Activated naive CD8-positive, alpha-beta T cell treated with anti-CD3 and anti-CD28 coated beads, Interleukin-2, amount 10 ng/mL, durations not matched to agents 7 days and 5 days (primary cell): ENCODE measurements at regions not wholly inside any gene's neighbourhood (a gene's known extent, or its start where the extent isn't known, plus 50 kb on each side); places are given as distances from the start of the nearest gene placed in this dataset.
"Not testable (repeated sequence)": the region's sequence is repeated elsewhere in the genome, so short reads cannot be mapped to it uniquely, and the experiment has no call there.

Experiments
- ATAC-seq: fragments of 150-1000 bp; cut with Tn5 transposase; one replicate; pipeline ENCODE4 v1.10.0; 2021; ENCODE audit warnings: low read depth, moderate library complexity
- POLR2A ChIA-PET: fragments of 350-600 bp; sonication (Branson Sonifier 250); formaldehyde crosslinking; loops from one replicate; lab custom pipeline; 2021; ENCODE audit warnings: antibody characterized with exemption; lab: Charles Lee
- DNase-seq: peaks from one replicate; pipeline ENCODE4 v3.0.0; 2021
- H3K27ac Mint-ChIP-seq: one replicate; pipeline ENCODE4 v1.8.0; 2022; ENCODE audit warnings: mild to moderate bottlenecking, mixed read lengths
- H3K27me3 Mint-ChIP-seq: one replicate; pipeline ENCODE4 v1.8.0; 2022; ENCODE audit warnings: mild to moderate bottlenecking, moderate library complexity, mixed read lengths
- H3K36me3 Mint-ChIP-seq: one replicate; pipeline ENCODE4 v1.8.0; 2021; ENCODE audit warnings: mild to moderate bottlenecking, mixed read lengths
- H3K4me1 Mint-ChIP-seq: one replicate; pipeline ENCODE4 v1.8.0; 2021; ENCODE audit warnings: mixed read lengths
- H3K4me3 Mint-ChIP-seq: one replicate; pipeline ENCODE4 v1.8.0; 2022; ENCODE audit warnings: mild to moderate bottlenecking, moderate library complexity, mixed read lengths
- H3K9me3 Mint-ChIP-seq: one replicate; pipeline ENCODE4 v1.8.0; 2021; ENCODE audit warnings: mixed read lengths

GRCh38 chr7:8809320-8809719 lies 375.9 kb downstream of the NXPH1 start:
- Mint-ChIP-seq H3K9me3 (peaks cover 3% of the 10 kb centered on the region), H3K4me1 (no peaks in the 10 kb centered on the region), H3K27me3 (no peaks in the 10 kb centered on the region), H3K36me3 (no peaks in the 10 kb centered on the region), H3K27ac (no peak overlapping the region), H3K4me3 (no peak overlapping the region)
- no peak for ATAC-seq
- no peak for DNase-seq
- POLR2A ChIA-PET = no interaction called here

GRCh38 chr7:8817448-8818036 lies 384.1 kb downstream of the NXPH1 start:
- Mint-ChIP-seq H3K4me1 (no peaks in the 10 kb centered on the region), H3K27ac (no peak overlapping the region), H3K27me3 (no peaks in the 10 kb centered on the region), H3K36me3 (no peaks in the 10 kb centered on the region), H3K4me3 (no peak overlapping the region), H3K9me3 (peaks cover 2% of the 10 kb centered on the region)
- ATAC-seq (no peak), DNase-seq (no peak)
- POLR2A ChIA-PET = no interaction called here

- Mint-ChIP-seq H3K9me3 (peaks cover 2% of the 10 kb centered on the region), H3K4me1 (no peaks in the 10 kb centered on the region), H3K27me3 (no peaks in the 10 kb centered on the region), H3K36me3 (no peaks in the 10 kb centered on the region), H3K27ac (no peak overlapping the region), H3K4me3 (no peak overlapping the region)
- POLR2A ChIA-PET = no interaction called here
- DNase-seq = no peak
- no peak for ATAC-seq
Observed at GRCh38 chr7:8818406-8818805, 385.0 kb downstream of the NXPH1 start.

GRCh38 chr7:8822595-8822994 lies 389.2 kb downstream of the NXPH1 start:
- DNase-seq (no peak), ATAC-seq (no peak)
- Mint-ChIP-seq H3K36me3 (no peaks in the 10 kb centered on the region), H3K4me1 (no peaks in the 10 kb centered on the region), H3K27me3 (no peaks in the 10 kb centered on the region), H3K9me3 (no peaks in the 10 kb centered on the region), H3K27ac (no peak overlapping the region), H3K4me3 (no peak overlapping the region)
- POLR2A ChIA-PET = no interaction called here

GRCh38 chr7:8823486-8823885 lies 390.1 kb downstream of the NXPH1 start:
- DNase-seq (no peak), ATAC-seq (no peak)
- Mint-ChIP-seq H3K9me3 (no peaks in the 10 kb centered on the region), H3K4me1 (no peaks in the 10 kb centered on the region), H3K36me3 (no peaks in the 10 kb centered on the region), H3K27me3 (no peaks in the 10 kb centered on the region), H3K4me3 (no peak overlapping the region), H3K27ac (no peak overlapping the region)
- POLR2A ChIA-PET = no interaction called here

- Mint-ChIP-seq H3K4me3 (no peak overlapping the region), H3K27me3 (no peaks in the 10 kb centered on the region), H3K4me1 (no peaks in the 10 kb centered on the region), H3K9me3 (no peaks in the 10 kb centered on the region), H3K36me3 (no peaks in the 10 kb centered on the region), H3K27ac (no peak overlapping the region)
- DNase-seq (no peak), ATAC-seq (no peak)
- POLR2A ChIA-PET = no interaction called here
Observed at GRCh38 chr7:8827329-8827728, 393.9 kb downstream of the NXPH1 start.

- Mint-ChIP-seq H3K27ac (no peak overlapping the region), H3K27me3 (no peaks in the 10 kb centered on the region), H3K36me3 (no peaks in the 10 kb centered on the region), H3K4me1 (no peaks in the 10 kb centered on the region), H3K4me3 (no peak overlapping the region), H3K9me3 (peaks cover under 1% of the 10 kb centered on the region)
- DNase-seq (no peak), ATAC-seq (no peak)
- POLR2A ChIA-PET = no interaction called here
Observed at GRCh38 chr7:8829100-8829499, 395.7 kb downstream of the NXPH1 start.

GRCh38 chr7:8831376-8831775 lies 398.0 kb downstream of the NXPH1 start:
- H3K36me3 Mint-ChIP-seq = no peaks in the 10 kb centered on the region
- no peak overlapping the region for H3K27ac Mint-ChIP-seq
- H3K4me3 Mint-ChIP-seq = no peak overlapping the region
- ATAC-seq = no peak
- POLR2A ChIA-PET = no interaction called here
- no peak for DNase-seq
- H3K27me3 Mint-ChIP-seq = no peaks in the 10 kb centered on the region
- no peaks in the 10 kb centered on the region for H3K4me1 Mint-ChIP-seq
- H3K9me3 Mint-ChIP-seq = peaks cover 2% of the 10 kb centered on the region

- DNase-seq (no peak), ATAC-seq (no peak)
- POLR2A ChIA-PET = no interaction called here
- no peaks in the 10 kb centered on the region for H3K27me3 Mint-ChIP-seq
- no peaks in the 10 kb centered on the region for H3K4me1 Mint-ChIP-seq
- H3K27ac Mint-ChIP-seq = no peak overlapping the region
- peaks cover 2% of the 10 kb centered on the region for H3K9me3 Mint-ChIP-seq
- no peaks in the 10 kb centered on the region for H3K36me3 Mint-ChIP-seq
- no peak overlapping the region for H3K4me3 Mint-ChIP-seq
Observed at GRCh38 chr7:8833355-8833754, 399.9 kb downstream of the NXPH1 start.

GRCh38 chr7:8841171-8841570 lies 407.8 kb downstream of the NXPH1 start:
- Mint-ChIP-seq H3K4me1 (no peaks in the 10 kb centered on the region), H3K36me3 (no peaks in the 10 kb centered on the region), H3K27me3 (no peaks in the 10 kb centered on the region), H3K9me3 (no peaks in the 10 kb centered on the region), H3K27ac (no peak overlapping the region), H3K4me3 (no peak overlapping the region)
- DNase-seq (no peak), ATAC-seq (no peak)
- POLR2A ChIA-PET = no interaction called here

- DNase-seq (no peak), ATAC-seq (no peak)
- Mint-ChIP-seq H3K9me3 (peaks cover 2% of the 10 kb centered on the region), H3K36me3 (no peaks in the 10 kb centered on the region), H3K27me3 (no peaks in the 10 kb centered on the region), H3K27ac (no peak overlapping the region), H3K4me1 (no peaks in the 10 kb centered on the region), H3K4me3 (no peak overlapping the region)
- POLR2A ChIA-PET = no interaction called here
Observed at GRCh38 chr7:8871716-8872115, 438.3 kb downstream of the NXPH1 start.

GRCh38 chr7:8881916-8882315 lies 448.5 kb downstream of the NXPH1 start:
- Mint-ChIP-seq H3K27me3 (no peaks in the 10 kb centered on the region), H3K9me3 (peaks cover 9% of the 10 kb centered on the region), H3K4me3 (no peak overlapping the region), H3K27ac (no peak overlapping the region), H3K4me1 (no peaks in the 10 kb centered on the region), H3K36me3 (no peaks in the 10 kb centered on the region)
- no peak for DNase-seq
- ATAC-seq = no peak
- POLR2A ChIA-PET = no interaction called here

- ATAC-seq (no peak), DNase-seq (no peak)
- Mint-ChIP-seq H3K4me3 (no peak overlapping the region), H3K36me3 (no peaks in the 10 kb centered on the region), H3K27me3 (no peaks in the 10 kb centered on the region), H3K4me1 (no peaks in the 10 kb centered on the region), H3K27ac (no peak overlapping the region), H3K9me3 (peaks cover 7% of the 10 kb centered on the region)
- POLR2A ChIA-PET = no interaction called here
Observed at GRCh38 chr7:8885480-8886000, 452.1 kb downstream of the NXPH1 start.

- POLR2A ChIA-PET, H3K4me3 Mint-ChIP-seq, ATAC-seq, H3K27ac Mint-ChIP-seq, H3K36me3 Mint-ChIP-seq, DNase-seq, H3K4me1 Mint-ChIP-seq, H3K9me3 Mint-ChIP-seq, H3K27me3 Mint-ChIP-seq: not testable (repeated sequence)
Observed at GRCh38 chr7:8890346-8890745, 456.9 kb downstream of the NXPH1 start.

GRCh38 chr7:8893775-8894174 lies 460.4 kb downstream of the NXPH1 start:
- no peaks in the 10 kb centered on the region for H3K4me1 Mint-ChIP-seq
- no peak overlapping the region for H3K4me3 Mint-ChIP-seq
- POLR2A ChIA-PET = no interaction called here

More at GRCh38 chr7:8893775-8894174, 460.4 kb downstream of the NXPH1 start:
- no peaks in the 10 kb centered on the region for H3K36me3 Mint-ChIP-seq
- H3K27ac Mint-ChIP-seq = no peak overlapping the region
- ATAC-seq (no peak), DNase-seq (no peak)
- H3K9me3 Mint-ChIP-seq = no peaks in the 10 kb centered on the region
- H3K27me3 Mint-ChIP-seq = no peaks in the 10 kb centered on the region
